CD14-positive monocyte (primary cell): ENCODE measurements at regions not wholly inside any gene's neighbourhood (a gene's known extent, or its start where the extent isn't known, plus 50 kb on each side); places are given as distances from the start of the nearest gene placed in this dataset.

Experiments
- DNase-seq, 3 donors: peaks; one replicate each; pipeline ENCODE4 v3.0.0-alpha.2; 2011 to 2022
- H2AFZ ChIP-seq: 2 replicates; pipeline ENCODE4 v1.6.0; 2012; ENCODE audit warnings: mild to moderate bottlenecking, low read depth, low read length, inconsistent platforms; ENCODE audit not compliant: insufficient read depth, poor library complexity, severe bottlenecking
- H3K27ac ChIP-seq, 2 donors: 1 replicate in 1 of 2; 2 replicates in 1 of 2; pipeline ENCODE4 v1.5.1; 2012 to 2013; ENCODE audit warnings: low read length in 2 of 2, control low read depth in 1 of 2, inconsistent platforms in 1 of 2, low read depth in 1 of 2, mild to moderate bottlenecking in 1 of 2
- H3K27me3 ChIP-seq, 2 donors: one replicate each; pipeline versions ENCODE4 v1.6.0 to v1.6.1; 2011 to 2013; ENCODE audit warnings: low read length in 2 of 2; ENCODE audit not compliant: control insufficient read depth in 2 of 2, insufficient read depth in 2 of 2
- H3K36me3 ChIP-seq, 2 donors: replicated peaks in 1 of 2; 1 replicate in 1 of 2; 2 replicates in 1 of 2; pipeline versions ENCODE4 v1.5.1 to v1.6.1; 2012 to 2013; ENCODE audit warnings: low read length in 2 of 2, control low read depth in 1 of 2, inconsistent platforms in 1 of 2, mild to moderate bottlenecking in 1 of 2; ENCODE audit not compliant: insufficient read depth in 2 of 2, control insufficient read depth in 1 of 2
- H3K4me1 ChIP-seq, 2 donors: 1 replicate in 1 of 2; 2 replicates in 1 of 2; pipeline versions ENCODE4 v1.5.1 to v1.6.1; 2012 to 2013; ENCODE audit warnings: low read length in 2 of 2, control low read depth in 1 of 2, inconsistent platforms in 1 of 2, mild to moderate bottlenecking in 1 of 2, moderate library complexity in 1 of 2; ENCODE audit not compliant: insufficient read depth in 2 of 2, control insufficient read depth in 1 of 2
- H3K4me2 ChIP-seq: replicated peaks from 2 replicates; pipeline ENCODE3; 2012; ENCODE audit warnings: low read length, moderate library complexity, mild to moderate bottlenecking; ENCODE audit not compliant: poor library complexity, severe bottlenecking; ENCODE audit errors: extremely low read depth
- H3K4me3 ChIP-seq, 3 experiments: fragments of 200-600 bp in 1 of 3; sonication (generic) in 1 of 3; replicated peaks in 1 of 3; 1 replicate in 2 of 3; 2 replicates in 1 of 3; pipeline ENCODE4 v1.5.1; 2011 to 2013; ENCODE audit warnings: low read length in 3 of 3, mild to moderate bottlenecking in 3 of 3, control low read depth in 2 of 3, low read depth in 2 of 3, inconsistent platforms in 1 of 3, moderate library complexity in 1 of 3
- H3K79me2 ChIP-seq: 2 replicates; pipeline ENCODE4 v1.6.0; 2012; ENCODE audit warnings: mild to moderate bottlenecking, control low read depth, inconsistent platforms, low read length, moderate library complexity; ENCODE audit not compliant: insufficient read depth
- H3K9ac ChIP-seq: 2 replicates; pipeline ENCODE4 v1.6.0; 2017; ENCODE audit warnings: low read length, mild to moderate bottlenecking; ENCODE audit not compliant: insufficient read depth, poor library complexity, severe bottlenecking
- H3K9me3 ChIP-seq, 2 donors: replicated peaks in 1 of 2; 1 replicate in 1 of 2; 2 replicates in 1 of 2; pipeline versions ENCODE4 v1.5.1 to v1.6.1; 2012 to 2013; ENCODE audit warnings: low read length in 2 of 2, control low read depth in 1 of 2; ENCODE audit not compliant: control insufficient read depth in 1 of 2, insufficient read depth in 1 of 2
- H4K20me1 ChIP-seq: 2 replicates; pipeline ENCODE4 v1.6.0; 2012; ENCODE audit warnings: mild to moderate bottlenecking, low read length, control low read depth, moderate library complexity; ENCODE audit not compliant: insufficient read depth
- H3K27ac Mint-ChIP-seq, 7 donors: one replicate each; pipeline ENCODE4 v1.8.0; 2020; ENCODE audit warnings: mild to moderate bottlenecking in 7 of 7, mixed read lengths in 7 of 7, moderate library complexity in 6 of 7, inconsistent platforms in 2 of 7
- H3K27me3 Mint-ChIP-seq, 3 donors: one replicate each; pipeline ENCODE4 v1.8.0; 2021 to 2022; ENCODE audit warnings: low read depth in 3 of 3, mild to moderate bottlenecking in 3 of 3, mixed read lengths in 3 of 3, moderate library complexity in 3 of 3, inconsistent platforms in 1 of 3
- H3K36me3 Mint-ChIP-seq, 2 donors: one replicate each; pipeline ENCODE4 v1.8.0; 2020; ENCODE audit warnings: mixed read lengths in 2 of 2, inconsistent platforms in 1 of 2, mild to moderate bottlenecking in 1 of 2
- H3K4me1 Mint-ChIP-seq: one replicate; pipeline ENCODE4 v1.8.0; 2020; ENCODE audit warnings: mild to moderate bottlenecking, mixed read lengths
- H3K4me3 Mint-ChIP-seq, 2 donors: one replicate each; pipeline ENCODE4 v1.8.0; 2020; ENCODE audit warnings: mild to moderate bottlenecking in 2 of 2, mixed read lengths in 2 of 2, moderate library complexity in 1 of 2
- H3K9me3 Mint-ChIP-seq, 7 donors: one replicate each; pipeline ENCODE4 v1.8.0; 2020 to 2022; ENCODE audit warnings: mixed read lengths in 7 of 7, mild to moderate bottlenecking in 6 of 7, moderate library complexity in 6 of 7, inconsistent platforms in 2 of 7
- CTCF ChIP-seq: fragments of 200-600 bp; IDR thresholded peaks from one replicate; pipeline ENCODE4 v1.8.0; 2022; ENCODE audit warnings: antibody characterized with exemption, mild to moderate bottlenecking
- WGBS: methylation state at CpG from one replicate; pipeline ENCODE4 v1.1.5; 2013; ENCODE audit warnings: missing lambda C conversion rate; ENCODE audit not compliant: insufficient coverage; 5-methylcytosine and 5-hydroxymethylcytosine counted together
- intact Hi-C, 2 donors: fragments of 100-400 bp; cut with micrococcal nuclease; formaldehyde crosslinking; loops; one replicate each; pipeline versions ENCODE4 v1.15.0 to v1.15.1; 2023

- intact Hi-C loops: no loop called here
- Histone ChIP-seq H3K79me2 (no peaks in the 10 kb centered on the region), H2AFZ (no peak overlapping the region), H3K9me3 (no peaks in the 10 kb centered on the region), H3K27me3 (peaks cover 0 to 3% of the 10 kb centered on the region in 2 donors), H3K4me1 (no peaks in the 10 kb centered on the region), H3K4me2 (no peak overlapping the region), H3K27ac (no peak overlapping the region), H3K9ac (no peak overlapping the region), H3K36me3 (no peaks in the 10 kb centered on the region), H3K4me3 (no peak overlapping the region), H4K20me1 (no peaks in the 10 kb centered on the region)
- H3K27me3 Mint-ChIP-seq: peaks cover 6 to 19% (median 13%) of the 10 kb centered on the region in 3 donors
- no CpG with 5 or more reads among the region's 6 CpGs for whole genome bisulfite sequencing
- no peaks in the 10 kb centered on the region for H3K9me3 Mint-ChIP-seq
- no peaks in the 10 kb centered on the region for H3K4me1 Mint-ChIP-seq
- H3K27ac Mint-ChIP-seq: no peak overlapping the region
- no peak for DNase-seq
- TF ChIP-seq CTCF: no peak
- no peak overlapping the region for H3K4me3 Mint-ChIP-seq
- H3K36me3 Mint-ChIP-seq: no peaks in the 10 kb centered on the region
Observed at GRCh38 chr20:59421089-59421488, 120.7 kb downstream of the EDN3 start.

- H2AFZ ChIP-seq: no peak overlapping the region
- H3K4me3 ChIP-seq: no peak overlapping the region
- H3K9ac ChIP-seq: no peak overlapping the region
- H3K9me3 ChIP-seq: no peaks in the 10 kb centered on the region
- no peak overlapping the region for H3K27ac ChIP-seq
- intact Hi-C loops: no loop called here
- Mint-ChIP-seq H3K27ac (no peak overlapping the region), H3K27me3 (peaks cover 8 to 16% (median 15%) of the 10 kb centered on the region in 3 donors), H3K4me1 (no peaks in the 10 kb centered on the region), H3K36me3 (no peaks in the 10 kb centered on the region), H3K4me3 (no peak overlapping the region), H3K9me3 (no peaks in the 10 kb centered on the region)
- H3K27me3 ChIP-seq: peaks cover 0 to 3% of the 10 kb centered on the region in 2 donors
- DNase-seq: no peak
- 88% methylated on average over 8 of the region's 13 CpGs for WGBS
- TF ChIP-seq CTCF: no peak
- no peaks in the 10 kb centered on the region for H3K79me2 ChIP-seq
- no peaks in the 10 kb centered on the region for H4K20me1 ChIP-seq
- no peaks in the 10 kb centered on the region for H3K4me1 ChIP-seq
- H3K4me2 ChIP-seq: no peak overlapping the region
- H3K36me3 ChIP-seq: no peaks in the 10 kb centered on the region
Observed at GRCh38 chr20:59421920-59422637, 121.7 kb downstream of the EDN3 start.
